ENCODE measurements at regions not wholly inside any gene's neighbourhood (a gene's known extent, or its start where the extent isn't known, plus 50 kb on each side); places are given as distances from the start of the nearest gene placed in this dataset.

GRCh38 chr18:78319264-78319663 lies 660.4 kb upstream of the SALL3 start:
- Histone ChIP-seq H3K9me3 (ENCODE audit: control insufficient read depth in 2 of 2, insufficient read depth in 1 of 2, low read length in 1 of 2) (no peaks in the 10 kb centered on the region), H3K4me3 (ENCODE audit: low read length in 2 of 2) (no peak overlapping the region), H3K27ac (ENCODE audit: low read depth in 1 of 2, low read length in 1 of 2) (no peak overlapping the region), H3K27me3 (ENCODE audit: control insufficient read depth in 2 of 2, insufficient read depth in 1 of 2, low read length in 1 of 2) (no peaks in the 10 kb centered on the region), H3K4me1 (ENCODE audit: control insufficient read depth in 2 of 2, insufficient read depth in 2 of 2, low read length in 2 of 2) (no peaks in the 10 kb centered on the region), H3K36me3 (ENCODE audit: control insufficient read depth in 2 of 2, insufficient read depth in 2 of 2, low read length in 1 of 2) (no peaks in the 10 kb centered on the region)
- WGBS: 93% methylated on average over 15 of the region's 15 CpGs
- DNase-seq (ENCODE audit: low read depth in 6 of 9, low spot score in 9 of 9): no peak

GRCh38 chr18:78319961-78320360 lies 659.7 kb upstream of the SALL3 start:
- Histone ChIP-seq H3K4me1 (ENCODE audit: control insufficient read depth in 2 of 2, insufficient read depth in 2 of 2, low read length in 2 of 2) (no peaks in the 10 kb centered on the region), H3K27ac (ENCODE audit: low read depth in 1 of 2, low read length in 1 of 2) (no peak overlapping the region), H3K9me3 (ENCODE audit: control insufficient read depth in 2 of 2, insufficient read depth in 1 of 2, low read length in 1 of 2) (no peaks in the 10 kb centered on the region), H3K36me3 (ENCODE audit: control insufficient read depth in 2 of 2, insufficient read depth in 2 of 2, low read length in 1 of 2) (no peaks in the 10 kb centered on the region), H3K27me3 (ENCODE audit: control insufficient read depth in 2 of 2, insufficient read depth in 1 of 2, low read length in 1 of 2) (no peaks in the 10 kb centered on the region), H3K4me3 (ENCODE audit: low read length in 2 of 2) (no peak overlapping the region)
- WGBS: 91% methylated on average over 10 of the region's 10 CpGs
- no peak for DNase-seq (ENCODE audit: low read depth in 6 of 9, low spot score in 9 of 9)

- no peaks in the 10 kb centered on the region for H3K27me3 ChIP-seq (ENCODE audit: control insufficient read depth in 2 of 2, insufficient read depth in 1 of 2, low read length in 1 of 2)
- no peaks in the 10 kb centered on the region for H3K9me3 ChIP-seq (ENCODE audit: control insufficient read depth in 2 of 2, insufficient read depth in 1 of 2, low read length in 1 of 2)
- no peak for DNase-seq (ENCODE audit: low read depth in 6 of 9, low spot score in 9 of 9)
- H3K27ac ChIP-seq (ENCODE audit: low read depth in 1 of 2, low read length in 1 of 2): no peak overlapping the region
- H3K4me1 ChIP-seq (ENCODE audit: control insufficient read depth in 2 of 2, insufficient read depth in 2 of 2, low read length in 2 of 2): no peaks in the 10 kb centered on the region
- no peak overlapping the region for H3K4me3 ChIP-seq (ENCODE audit: low read length in 2 of 2)
- WGBS: 93% methylated on average over 6 of the region's 6 CpGs
- H3K36me3 ChIP-seq (ENCODE audit: control insufficient read depth in 2 of 2, insufficient read depth in 2 of 2, low read length in 1 of 2): no peaks in the 10 kb centered on the region
These were observed 658.2 kb upstream of the SALL3 start for GRCh38 chr18:78321402-78321801.

GRCh38 chr18:78323453-78324197 lies 656.0 kb upstream of the SALL3 start:
- DNase-seq (ENCODE audit: low read depth in 6 of 9, low spot score in 9 of 9): no peak
- Histone ChIP-seq H3K4me3 (ENCODE audit: low read length in 2 of 2) (no peak overlapping the region), H3K36me3 (ENCODE audit: control insufficient read depth in 2 of 2, insufficient read depth in 2 of 2, low read length in 1 of 2) (no peaks in the 10 kb centered on the region), H3K27ac (ENCODE audit: low read depth in 1 of 2, low read length in 1 of 2) (no peak overlapping the region), H3K9me3 (ENCODE audit: control insufficient read depth in 2 of 2, insufficient read depth in 1 of 2, low read length in 1 of 2) (no peaks in the 10 kb centered on the region), H3K27me3 (ENCODE audit: control insufficient read depth in 2 of 2, insufficient read depth in 1 of 2, low read length in 1 of 2) (no peaks in the 10 kb centered on the region), H3K4me1 (ENCODE audit: control insufficient read depth in 2 of 2, insufficient read depth in 2 of 2, low read length in 2 of 2) (no peaks in the 10 kb centered on the region)
- WGBS: 89% methylated on average over 14 of the region's 14 CpGs

GRCh38 chr18:78327643-78328042 lies 652.0 kb upstream of the SALL3 start:
- 97% methylated on average over 8 of the region's 8 CpGs for whole genome bisulfite sequencing
- Histone ChIP-seq H3K36me3 (ENCODE audit: control insufficient read depth in 2 of 2, insufficient read depth in 2 of 2, low read length in 1 of 2) (no peaks in the 10 kb centered on the region), H3K4me3 (ENCODE audit: low read length in 2 of 2) (no peak overlapping the region), H3K27ac (ENCODE audit: low read depth in 1 of 2, low read length in 1 of 2) (no peak overlapping the region), H3K4me1 (ENCODE audit: control insufficient read depth in 2 of 2, insufficient read depth in 2 of 2, low read length in 2 of 2) (no peaks in the 10 kb centered on the region), H3K9me3 (ENCODE audit: control insufficient read depth in 2 of 2, insufficient read depth in 1 of 2, low read length in 1 of 2) (no peaks in the 10 kb centered on the region), H3K27me3 (ENCODE audit: control insufficient read depth in 2 of 2, insufficient read depth in 1 of 2, low read length in 1 of 2) (no peaks in the 10 kb centered on the region)
- DNase-seq (ENCODE audit: low read depth in 6 of 9, low spot score in 9 of 9): no peak

- H3K27me3 ChIP-seq (ENCODE audit: control insufficient read depth in 2 of 2, insufficient read depth in 1 of 2, low read length in 1 of 2): no peaks in the 10 kb centered on the region
- no peak for DNase-seq (ENCODE audit: low read depth in 6 of 9, low spot score in 9 of 9)
- H3K27ac ChIP-seq (ENCODE audit: low read depth in 1 of 2, low read length in 1 of 2): no peak overlapping the region
- no peak overlapping the region for H3K4me3 ChIP-seq (ENCODE audit: low read length in 2 of 2)
- H3K9me3 ChIP-seq (ENCODE audit: control insufficient read depth in 2 of 2, insufficient read depth in 1 of 2, low read length in 1 of 2): no peaks in the 10 kb centered on the region
- no peaks in the 10 kb centered on the region for H3K4me1 ChIP-seq (ENCODE audit: control insufficient read depth in 2 of 2, insufficient read depth in 2 of 2, low read length in 2 of 2)
- H3K36me3 ChIP-seq (ENCODE audit: control insufficient read depth in 2 of 2, insufficient read depth in 2 of 2, low read length in 1 of 2): no peaks in the 10 kb centered on the region
- 92% methylated on average over 10 of the region's 10 CpGs for WGBS
These were observed 648.9 kb upstream of the SALL3 start for GRCh38 chr18:78330766-78331165.

- H3K36me3 ChIP-seq (ENCODE audit: control insufficient read depth in 2 of 2, insufficient read depth in 2 of 2, low read length in 1 of 2): no peaks in the 10 kb centered on the region
- H3K4me1 ChIP-seq (ENCODE audit: control insufficient read depth in 2 of 2, insufficient read depth in 2 of 2, low read length in 2 of 2): peaks cover 0 to 4% of the 10 kb centered on the region in 2 donors
- H3K27ac ChIP-seq (ENCODE audit: low read depth in 1 of 2, low read length in 1 of 2): no peak overlapping the region
- H3K4me3 ChIP-seq (ENCODE audit: low read length in 2 of 2): no peak overlapping the region
- H3K27me3 ChIP-seq (ENCODE audit: control insufficient read depth in 2 of 2, insufficient read depth in 1 of 2, low read length in 1 of 2): no peaks in the 10 kb centered on the region
- no peak for DNase-seq (ENCODE audit: low read depth in 6 of 9, low spot score in 9 of 9)
- H3K9me3 ChIP-seq (ENCODE audit: control insufficient read depth in 2 of 2, insufficient read depth in 1 of 2, low read length in 1 of 2): peaks cover 0 to 3% of the 10 kb centered on the region in 2 donors
- 85% methylated on average over 6 of the region's 6 CpGs for WGBS
These were observed 626.7 kb upstream of the SALL3 start for GRCh38 chr18:78352910-78353309.

- Histone ChIP-seq H3K9me3 (ENCODE audit: control insufficient read depth in 2 of 2, insufficient read depth in 1 of 2, low read length in 1 of 2) (peaks cover 0 to 7% of the 10 kb centered on the region in 2 donors), H3K4me3 (ENCODE audit: low read length in 2 of 2) (no peak overlapping the region), H3K4me1 (ENCODE audit: control insufficient read depth in 2 of 2, insufficient read depth in 2 of 2, low read length in 2 of 2) (no peaks in the 10 kb centered on the region), H3K36me3 (ENCODE audit: control insufficient read depth in 2 of 2, insufficient read depth in 2 of 2, low read length in 1 of 2) (no peaks in the 10 kb centered on the region), H3K27me3 (ENCODE audit: control insufficient read depth in 2 of 2, insufficient read depth in 1 of 2, low read length in 1 of 2) (no peaks in the 10 kb centered on the region), H3K27ac (ENCODE audit: low read depth in 1 of 2, low read length in 1 of 2) (no peak overlapping the region)
- 90% methylated on average over 15 of the region's 15 CpGs for WGBS
- no peak for DNase-seq (ENCODE audit: low read depth in 6 of 9, low spot score in 9 of 9)
These were observed 617.4 kb upstream of the SALL3 start for GRCh38 chr18:78362198-78362597.

GRCh38 chr18:78363556-78364387 lies 615.8 kb upstream of the SALL3 start:
- Histone ChIP-seq H3K36me3 (ENCODE audit: control insufficient read depth in 2 of 2, insufficient read depth in 2 of 2, low read length in 1 of 2) (no peaks in the 10 kb centered on the region), H3K4me3 (ENCODE audit: low read length in 2 of 2) (no peak overlapping the region), H3K27me3 (ENCODE audit: control insufficient read depth in 2 of 2, insufficient read depth in 1 of 2, low read length in 1 of 2) (no peaks in the 10 kb centered on the region), H3K4me1 (ENCODE audit: control insufficient read depth in 2 of 2, insufficient read depth in 2 of 2, low read length in 2 of 2) (no peaks in the 10 kb centered on the region), H3K27ac (ENCODE audit: low read depth in 1 of 2, low read length in 1 of 2) (no peak overlapping the region), H3K9me3 (ENCODE audit: control insufficient read depth in 2 of 2, insufficient read depth in 1 of 2, low read length in 1 of 2) (peaks cover 0 to 12% of the 10 kb centered on the region in 2 donors)
- no peak for DNase-seq (ENCODE audit: low read depth in 6 of 9, low spot score in 9 of 9)
- WGBS: 95% methylated on average over 44 of the region's 44 CpGs

Measured in thymus (tissue), 11 donors.